ENCODE measurements at regions not wholly inside any gene's neighbourhood (a gene's known extent, or its start where the extent isn't known, plus 50 kb on each side); places are given as distances from the start of the nearest gene placed in this dataset.
A peak's percentile ranks its signal among the peaks of the same experiment; 100 is the strongest.
"Not testable (repeated sequence)": the region's sequence is repeated elsewhere in the genome, so short reads cannot be mapped to it uniquely, and the experiment has no call there.

DNA sequence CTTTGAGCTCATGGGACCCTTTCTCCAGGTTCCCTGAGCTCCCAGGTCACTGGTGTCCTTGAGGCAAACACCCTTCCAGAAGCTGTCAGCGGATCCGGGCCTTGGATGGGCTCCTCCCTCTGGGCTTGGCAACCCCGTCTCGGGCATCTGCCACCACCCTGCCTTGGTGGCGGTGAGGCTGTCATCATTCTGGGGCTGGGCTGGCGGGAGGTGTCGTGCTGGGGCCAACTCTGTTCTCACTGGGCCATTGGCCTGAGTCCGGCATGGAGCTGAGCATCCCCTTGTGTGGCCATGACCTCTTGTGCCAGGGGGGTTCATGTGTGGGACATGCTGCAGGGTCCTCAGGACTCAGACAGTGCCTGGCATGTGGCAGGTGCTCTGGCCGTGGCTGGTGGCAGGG lies 197.6 kb downstream of the LAT start:
- TF ChIP-seq, protein P1, sequence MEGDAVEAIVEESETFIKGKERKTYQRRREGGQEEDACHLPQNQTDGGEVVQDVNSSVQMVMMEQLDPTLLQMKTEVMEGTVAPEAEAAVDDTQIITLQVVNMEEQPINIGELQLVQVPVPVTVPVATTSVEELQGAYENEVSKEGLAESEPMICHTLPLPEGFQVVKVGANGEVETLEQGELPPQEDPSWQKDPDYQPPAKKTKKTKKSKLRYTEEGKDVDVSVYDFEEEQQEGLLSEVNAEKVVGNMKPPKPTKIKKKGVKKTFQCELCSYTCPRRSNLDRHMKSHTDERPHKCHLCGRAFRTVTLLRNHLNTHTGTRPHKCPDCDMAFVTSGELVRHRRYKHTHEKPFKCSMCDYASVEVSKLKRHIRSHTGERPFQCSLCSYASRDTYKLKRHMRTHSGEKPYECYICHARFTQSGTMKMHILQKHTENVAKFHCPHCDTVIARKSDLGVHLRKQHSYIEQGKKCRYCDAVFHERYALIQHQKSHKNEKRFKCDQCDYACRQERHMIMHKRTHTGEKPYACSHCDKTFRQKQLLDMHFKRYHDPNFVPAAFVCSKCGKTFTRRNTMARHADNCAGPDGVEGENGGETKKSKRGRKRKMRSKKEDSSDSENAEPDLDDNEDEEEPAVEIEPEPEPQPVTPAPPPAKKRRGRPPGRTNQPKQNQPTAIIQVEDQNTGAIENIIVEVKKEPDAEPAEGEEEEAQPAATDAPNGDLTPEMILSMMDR (IDR thresholded peaks at IDR 0.05): no peak
- peaks cover 12% of the 10 kb centered on the region for H3K27me3 Mint-ChIP-seq (ENCODE audit: insufficient read depth)
- H3K36me3 Mint-ChIP-seq (ENCODE audit: low read depth): no peaks in the 10 kb centered on the region
- no peak for DNase-seq
- H3K4me1 Mint-ChIP-seq (ENCODE audit: low read depth): peaks cover 16% of the 10 kb centered on the region
- no peak overlapping the region for H3K4me3 Mint-ChIP-seq
- no peaks in the 10 kb centered on the region for H3K9me3 Mint-ChIP-seq
- H3K27ac Mint-ChIP-seq: no peak overlapping the region

DNA sequence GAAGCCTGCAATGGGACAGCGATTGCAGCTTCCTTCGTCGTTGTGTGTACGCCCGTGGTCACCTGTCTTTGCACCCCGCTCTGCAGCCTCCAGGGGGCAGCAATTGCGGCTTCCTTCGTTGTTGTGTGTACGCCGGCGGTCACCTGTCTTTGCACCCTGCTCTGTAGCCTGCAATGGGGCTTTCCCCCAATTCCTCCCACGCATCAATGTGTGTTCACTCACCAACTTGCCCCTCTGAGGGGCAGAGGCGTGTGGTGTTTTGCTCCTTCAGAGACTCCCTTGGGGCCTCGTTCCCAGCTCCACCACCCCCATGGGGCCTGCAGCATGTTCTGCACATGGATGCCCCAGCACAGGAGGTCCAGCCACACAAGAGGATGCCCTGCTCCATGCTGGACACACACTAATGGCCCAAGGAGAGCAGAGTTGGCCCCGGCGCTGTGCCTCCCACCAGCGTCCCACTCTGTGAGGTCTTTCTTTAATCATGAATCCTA lies 197.1 kb downstream of the LAT start:
- H3K9me3 Mint-ChIP-seq; H3K36me3 Mint-ChIP-seq (ENCODE audit: low read depth); DNase-seq; H3K27ac Mint-ChIP-seq; H3K4me3 Mint-ChIP-seq: not testable (repeated sequence)
- peaks cover 12% of the 10 kb centered on the region for H3K27me3 Mint-ChIP-seq (ENCODE audit: insufficient read depth)
- H3K4me1 Mint-ChIP-seq (ENCODE audit: low read depth): peaks cover 16% of the 10 kb centered on the region

DNA sequence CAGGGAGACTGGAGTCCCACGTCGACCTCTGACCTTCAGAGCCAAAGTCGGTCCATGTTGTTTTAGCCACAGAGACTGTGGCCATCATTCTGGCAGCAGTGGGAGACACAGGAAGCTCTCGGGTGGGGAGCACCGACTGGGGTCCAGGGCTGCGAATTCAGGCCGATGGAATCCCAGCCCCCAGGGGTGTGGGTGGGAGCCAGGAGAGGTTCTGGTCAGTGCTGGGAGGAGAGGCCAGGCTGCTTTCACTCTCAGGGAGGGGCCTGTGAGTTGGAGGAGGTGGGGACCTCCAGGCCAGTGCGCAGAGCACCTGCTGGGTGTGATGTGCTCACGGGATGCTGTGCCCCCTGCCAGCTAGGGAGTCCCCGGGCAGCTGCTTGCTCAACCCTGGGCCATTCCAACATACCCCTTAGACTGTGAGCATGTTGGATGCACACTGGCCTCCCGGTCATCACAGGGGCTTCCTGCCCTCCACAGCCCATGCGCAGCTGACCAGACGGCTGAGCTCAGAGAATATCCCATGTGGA lies 196.5 kb downstream of the LAT start:
- H3K4me1 Mint-ChIP-seq (ENCODE audit: low read depth): peaks cover 16% of the 10 kb centered on the region
- H3K36me3 Mint-ChIP-seq (ENCODE audit: low read depth); H3K9me3 Mint-ChIP-seq; DNase-seq; H3K27me3 Mint-ChIP-seq (ENCODE audit: insufficient read depth); H3K4me3 Mint-ChIP-seq; H3K27ac Mint-ChIP-seq: not testable (repeated sequence)

DNA sequence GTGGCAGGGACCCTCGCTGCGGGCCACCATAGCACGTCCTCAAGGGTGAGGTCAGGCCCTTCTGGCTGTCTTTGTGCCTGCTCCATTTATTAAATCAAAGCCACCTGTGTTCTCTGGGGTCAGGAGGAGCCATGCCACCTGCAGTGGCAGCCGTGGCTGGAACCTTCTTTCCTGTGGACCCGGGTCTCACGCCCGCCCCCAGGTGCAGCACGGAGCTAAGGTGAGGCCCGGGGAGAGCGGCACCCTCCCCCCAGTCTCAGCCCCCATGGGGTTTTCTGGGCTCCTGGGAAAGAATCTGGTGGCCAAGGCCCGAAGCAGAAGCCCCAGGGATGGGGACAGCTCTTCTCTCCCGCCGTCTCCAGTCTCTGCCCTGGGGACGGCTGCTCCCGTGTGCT lies 195.4 kb downstream of the LAT start:
- DNase-seq; H3K4me3 Mint-ChIP-seq; H3K9me3 Mint-ChIP-seq; H3K36me3 Mint-ChIP-seq (ENCODE audit: low read depth): not testable (repeated sequence)
- peak overlapping the region; percentile 57; the same call in 1 of the 2 replicates for H3K27ac Mint-ChIP-seq
- H3K4me1 Mint-ChIP-seq (ENCODE audit: low read depth): peaks cover 16% of the 10 kb centered on the region
- H3K27me3 Mint-ChIP-seq (ENCODE audit: insufficient read depth): peaks cover 10% of the 10 kb centered on the region

DNA sequence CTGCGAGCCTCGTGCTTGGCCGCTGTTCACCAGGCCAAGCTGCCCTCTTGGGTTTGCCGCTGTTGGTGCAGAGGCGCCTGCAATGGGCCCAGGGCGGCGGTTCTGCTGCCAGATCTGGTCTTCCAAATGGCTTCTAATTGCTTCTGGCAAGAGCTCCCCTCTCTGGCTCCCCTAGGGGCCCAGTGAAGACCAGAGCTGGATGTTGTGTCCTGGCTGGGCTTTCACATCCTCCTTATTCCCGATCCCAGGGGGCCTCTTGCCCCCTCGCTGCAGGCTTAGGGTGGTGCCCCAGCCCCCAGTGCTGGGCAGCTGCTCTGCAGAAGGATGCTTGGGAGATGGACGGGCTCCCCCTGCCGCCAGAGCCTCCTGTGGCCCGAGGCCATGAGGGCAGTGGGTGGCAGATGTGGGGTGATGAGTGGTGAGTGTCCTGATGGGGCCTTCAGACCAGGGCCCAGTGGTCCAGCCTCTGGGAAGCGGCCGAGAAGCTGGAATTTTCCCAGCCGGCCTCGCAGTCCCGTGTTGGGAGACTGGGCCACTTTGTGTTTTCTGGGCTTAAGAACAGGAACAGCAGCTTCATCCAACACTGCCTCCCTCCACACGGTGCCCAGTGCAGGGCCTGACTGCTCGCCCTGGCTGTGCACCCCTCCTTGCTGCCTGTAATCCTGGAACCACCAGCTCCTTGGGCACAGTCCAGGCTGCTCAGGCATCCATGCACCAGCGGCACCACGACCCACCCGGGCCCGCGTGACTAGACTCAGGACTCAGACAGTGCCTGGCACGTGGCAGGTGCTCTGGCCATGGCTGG lies 194.8 kb downstream of the LAT start:
- TF ChIP-seq, protein P1 (IDR thresholded peaks at IDR 0.05): peak; percentile 61
- H3K4me3 Mint-ChIP-seq; H3K36me3 Mint-ChIP-seq (ENCODE audit: low read depth); H3K9me3 Mint-ChIP-seq; H3K27me3 Mint-ChIP-seq (ENCODE audit: insufficient read depth): not testable (repeated sequence)
- H3K27ac Mint-ChIP-seq: peak overlapping the region; percentile 57; the same call in 1 of the 2 replicates
- peak; percentile 28 for DNase-seq
- H3K4me1 Mint-ChIP-seq (ENCODE audit: low read depth): peaks cover 16% of the 10 kb centered on the region

DNA sequence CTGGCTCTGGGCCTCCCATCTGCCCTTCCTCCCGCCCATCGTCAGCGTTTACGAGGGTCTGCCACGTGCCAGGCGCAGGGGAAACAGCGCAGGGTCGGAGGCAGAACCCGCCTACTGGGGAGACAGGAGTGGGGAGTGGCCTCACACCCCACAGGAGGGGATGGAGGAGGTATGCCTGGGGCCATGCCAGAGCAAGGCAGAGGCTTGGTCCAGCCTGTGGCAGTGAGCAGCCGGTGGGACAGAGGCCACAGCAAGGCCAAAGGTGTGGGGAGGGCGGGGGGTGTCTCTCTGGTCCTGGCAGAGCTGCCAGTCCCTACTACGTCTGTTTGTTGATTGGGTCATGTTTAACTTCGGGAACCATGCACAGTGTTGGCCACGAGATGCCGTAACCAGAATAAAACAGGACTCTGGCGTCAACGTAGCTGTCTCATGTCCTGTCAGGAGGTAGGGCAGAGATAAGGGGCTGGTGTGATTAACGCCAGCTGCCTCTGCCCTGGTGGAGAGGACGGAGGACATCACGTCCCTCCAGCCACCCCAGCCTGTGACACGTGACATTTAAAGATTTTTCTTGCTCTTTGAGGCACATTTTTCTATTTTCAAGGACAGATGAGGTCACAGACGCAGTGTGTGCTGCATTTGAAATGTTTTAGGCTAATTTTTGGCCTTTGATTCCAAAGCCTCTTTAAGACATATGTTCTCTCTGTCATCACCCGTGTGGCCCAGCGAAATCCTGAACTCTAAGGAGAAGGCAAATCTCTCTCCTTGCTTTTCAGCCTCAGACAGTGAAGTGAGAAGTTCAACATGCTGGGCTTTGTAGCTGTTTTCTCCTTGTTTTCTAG lies 193.3 kb downstream of the LAT start:
- peaks cover 16% of the 10 kb centered on the region for H3K4me1 Mint-ChIP-seq (ENCODE audit: low read depth)
- not testable (repeated sequence) for H3K36me3 Mint-ChIP-seq (ENCODE audit: low read depth); H3K4me3 Mint-ChIP-seq; H3K9me3 Mint-ChIP-seq; DNase-seq
- H3K27me3 Mint-ChIP-seq (ENCODE audit: insufficient read depth): peaks cover 14% of the 10 kb centered on the region
- 0 out of 2 replicates have a peak overlapping the region, but pooled peaks have one; percentile 18 for H3K27ac Mint-ChIP-seq

DNA sequence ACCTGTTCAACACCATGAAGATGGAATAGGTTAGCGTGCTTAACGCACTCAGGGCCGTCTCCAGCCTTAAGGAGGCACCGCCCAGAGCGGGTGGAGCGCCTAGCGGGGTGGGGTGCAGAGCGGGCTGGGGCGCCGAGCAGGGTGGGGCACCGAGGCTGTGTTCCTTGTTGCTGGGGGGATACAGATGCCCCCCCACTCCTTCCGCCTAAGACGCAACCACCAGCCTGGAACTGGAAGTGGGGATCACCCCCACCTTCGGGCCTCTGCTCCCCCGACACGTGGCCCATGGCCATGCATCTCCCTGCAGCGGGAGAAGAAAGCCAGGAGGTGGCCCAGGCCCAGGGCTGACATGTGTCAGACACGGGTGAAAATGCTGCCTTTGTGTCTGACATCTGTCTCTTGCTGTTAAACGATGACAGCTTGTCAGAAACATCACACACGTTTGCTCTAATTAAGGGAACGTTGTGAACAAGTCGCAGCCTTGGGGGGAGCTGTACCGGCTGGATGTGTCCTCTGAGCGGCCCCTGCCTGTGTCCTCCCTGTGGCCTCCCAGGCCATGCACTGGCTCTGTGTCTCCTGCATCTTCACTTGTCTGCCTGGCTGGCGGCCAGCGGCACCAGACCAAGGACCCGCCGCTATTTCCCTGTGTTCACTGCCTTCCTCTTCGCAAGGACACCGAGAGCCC lies 192.5 kb downstream of the LAT start:
- H3K27ac Mint-ChIP-seq; H3K4me3 Mint-ChIP-seq; H3K36me3 Mint-ChIP-seq (ENCODE audit: low read depth); H3K9me3 Mint-ChIP-seq; DNase-seq: not testable (repeated sequence)
- peaks cover 18% of the 10 kb centered on the region for H3K27me3 Mint-ChIP-seq (ENCODE audit: insufficient read depth)
- H3K4me1 Mint-ChIP-seq (ENCODE audit: low read depth): peaks cover 16% of the 10 kb centered on the region

DNA sequence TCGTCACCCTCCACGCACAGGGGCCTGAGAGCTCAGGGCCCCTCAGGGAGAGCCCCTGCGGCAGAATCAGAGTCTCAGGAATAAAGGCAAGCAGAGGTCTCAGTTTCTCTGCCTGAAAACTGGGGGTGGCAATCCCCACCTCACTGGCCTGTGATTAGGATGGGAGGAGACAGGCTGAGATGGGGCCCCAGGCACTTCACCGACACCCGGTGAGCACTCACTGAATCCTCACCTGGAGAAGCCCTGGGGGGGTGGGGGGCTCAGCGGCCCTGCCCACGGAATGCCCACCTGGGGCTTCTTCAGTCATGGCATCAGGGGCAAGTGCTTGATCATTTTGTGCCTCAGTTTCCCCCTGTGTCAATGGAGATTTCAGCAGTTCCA lies 192.0 kb downstream of the LAT start:
- Mint-ChIP-seq H3K9me3 (peaks cover 11% of the 10 kb centered on the region), H3K4me1 (ENCODE audit: low read depth) (peaks cover 16% of the 10 kb centered on the region), H3K27me3 (ENCODE audit: insufficient read depth) (peaks cover 23% of the 10 kb centered on the region)
- not testable (repeated sequence) for DNase-seq; H3K27ac Mint-ChIP-seq; H3K4me3 Mint-ChIP-seq; H3K36me3 Mint-ChIP-seq (ENCODE audit: low read depth)

DNA sequence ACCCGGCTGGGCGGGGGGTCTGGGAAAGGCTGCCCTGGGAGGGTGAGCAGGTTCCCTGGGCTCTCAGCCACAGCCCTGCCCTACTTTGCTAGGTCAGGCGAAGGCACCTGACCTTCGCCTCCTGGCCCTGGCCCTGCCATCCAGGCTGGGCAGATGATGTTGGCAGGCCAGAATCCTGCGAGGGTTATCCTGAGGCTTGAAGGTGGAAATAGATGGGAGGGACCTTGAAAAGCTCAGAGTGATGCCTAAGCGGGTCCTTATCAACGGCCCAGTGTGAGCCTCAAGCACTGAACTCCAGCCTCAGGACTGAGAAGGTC lies 191.3 kb downstream of the LAT start:
- peaks cover 16% of the 10 kb centered on the region for H3K4me1 Mint-ChIP-seq (ENCODE audit: low read depth)

DNA sequence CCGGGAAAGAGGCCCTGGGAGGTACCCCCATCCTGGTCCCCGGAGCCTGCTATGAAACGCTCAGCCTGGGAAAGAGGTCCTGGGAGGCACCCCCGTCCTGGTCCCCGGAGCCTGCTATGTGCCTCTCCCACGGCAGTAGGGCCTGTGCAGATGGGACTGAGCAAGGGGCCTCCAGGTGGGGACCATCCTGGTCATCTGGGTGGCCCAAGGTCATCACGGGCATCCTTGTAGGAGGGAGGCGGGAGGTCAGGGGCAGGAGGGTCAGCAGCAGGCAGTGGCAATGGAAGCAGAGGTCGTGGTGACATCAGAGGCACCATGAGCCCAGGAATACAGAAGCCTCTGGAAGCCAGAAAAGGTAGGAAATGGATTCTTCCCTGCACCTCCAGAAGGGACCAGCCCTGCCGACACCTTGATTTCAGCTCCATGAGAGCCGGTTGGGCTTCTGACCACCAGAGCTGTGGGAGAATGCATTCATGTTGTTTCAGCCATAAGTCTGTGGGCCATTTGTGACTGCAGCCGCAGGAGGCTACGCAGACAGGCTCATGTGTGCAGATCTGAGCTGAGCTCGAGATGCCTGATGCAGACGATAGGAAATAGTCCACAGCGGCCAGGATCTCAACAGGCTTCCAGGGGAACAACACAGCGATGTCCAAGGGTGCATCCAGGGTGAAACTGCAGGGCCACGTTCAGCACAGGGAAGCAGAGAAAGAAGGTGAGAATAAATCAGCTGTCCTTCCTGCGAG lies 190.7 kb downstream of the LAT start:
- H3K27ac Mint-ChIP-seq; H3K36me3 Mint-ChIP-seq (ENCODE audit: low read depth); DNase-seq; H3K4me3 Mint-ChIP-seq: not testable (repeated sequence)
- peaks cover 16% of the 10 kb centered on the region for H3K4me1 Mint-ChIP-seq (ENCODE audit: low read depth)
- peaks cover 11% of the 10 kb centered on the region for H3K9me3 Mint-ChIP-seq
- peaks cover 29% of the 10 kb centered on the region for H3K27me3 Mint-ChIP-seq (ENCODE audit: insufficient read depth)

More for the DNA sequence above, 191.3 kb downstream of the LAT start:
- Mint-ChIP-seq H3K9me3 (peaks cover 11% of the 10 kb centered on the region), H3K27me3 (ENCODE audit: insufficient read depth) (peaks cover 24% of the 10 kb centered on the region)
- H3K36me3 Mint-ChIP-seq (ENCODE audit: low read depth); H3K27ac Mint-ChIP-seq; H3K4me3 Mint-ChIP-seq; DNase-seq: not testable (repeated sequence)

Measured in HFFc6 (cell line).